SU-DHL-6 (cell line): ENCODE measurements at regions not wholly inside any gene's neighbourhood (a gene's known extent, or its start where the extent isn't known, plus 50 kb on each side); places are given as distances from the start of the nearest gene placed in this dataset.

Experiments used
- H2AFZ ChIP-seq: fragments of 200-600 bp; sonication (generic); 2 replicates; pipeline ENCODE4 v1.6.1; 2014; ENCODE audit warnings: low read depth, mild to moderate bottlenecking, moderate library complexity, mixed read lengths, antibody characterized with exemption, low read length; ENCODE audit not compliant: severe bottlenecking
- H3F3A ChIP-seq: fragments of 200-600 bp; shearing (Covaris generic); 2 replicates; pipeline ENCODE4 v1.6.0; 2016; ENCODE audit warnings: antibody characterized with exemption, mild to moderate bottlenecking; ENCODE audit not compliant: insufficient read depth
- H3K27ac ChIP-seq: fragments of 200-600 bp; sonication (generic); 2 replicates; pipeline ENCODE4 v1.5.1; 2016; ENCODE audit warnings: low read depth, mild to moderate bottlenecking, low read length, moderate library complexity, mixed read lengths
- H3K27me3 ChIP-seq: fragments of 200-600 bp; sonication (generic), shearing (Covaris generic); 2 replicates; pipeline ENCODE4 v1.6.0; 2014; ENCODE audit warnings: mild to moderate bottlenecking, low read length
- H3K36me3 ChIP-seq: fragments of 200-600 bp; sonication (generic); 2 replicates; pipeline ENCODE4 v1.6.1; 2014; ENCODE audit warnings: mild to moderate bottlenecking, low read length, mixed read lengths
- H3K4me2 ChIP-seq: fragments of 300-600, 200-600 bp; shearing (Covaris generic), sonication (generic); 2 replicates; pipeline ENCODE4 v1.6.0; 2014; ENCODE audit warnings: low read length, low read depth, mild to moderate bottlenecking; ENCODE audit not compliant: poor library complexity, severe bottlenecking
- H3K4me3 ChIP-seq: fragments of 200-600 bp; sonication (generic); 2 replicates; pipeline ENCODE4 v1.5.1; 2014; ENCODE audit warnings: antibody characterized with exemption, low read length, mild to moderate bottlenecking, mixed read lengths; ENCODE audit not compliant: insufficient read depth, poor library complexity, severe bottlenecking
- H3K79me2 ChIP-seq: fragments of 200-600 bp; sonication (generic); 2 replicates; pipeline ENCODE4 v1.6.1; 2014; ENCODE audit warnings: mild to moderate bottlenecking, low read length, moderate library complexity; ENCODE audit not compliant: insufficient read depth
- H3K9ac ChIP-seq: fragments of 200-600 bp; sonication (generic); 2 replicates; pipeline ENCODE4 v1.7.0; 2014; ENCODE audit warnings: mild to moderate bottlenecking, low read length
- H3K9me2 ChIP-seq: fragments of 200-600 bp; sonication (generic); replicated peaks from 2 replicates; pipeline ENCODE4 v1.6.1; 2014; ENCODE audit warnings: low read length; ENCODE audit not compliant: insufficient read depth
- H3K9me3 ChIP-seq: fragments of 200-600 bp; sonication (generic); 2 replicates; pipeline ENCODE4 v1.6.1; 2014; ENCODE audit warnings: low read length, mixed read lengths; ENCODE audit not compliant: insufficient read depth
- H4K20me1 ChIP-seq: fragments of 200-600 bp; sonication (generic); 2 replicates; pipeline ENCODE4 v1.6.1; 2014; ENCODE audit warnings: low read depth, mild to moderate bottlenecking, antibody characterized with exemption, low read length, moderate library complexity, mixed read lengths
- EZH2phosphoT487 ChIP-seq: fragments of 200-600 bp; sonication (generic), shearing (Covaris generic); conservative IDR thresholded peaks from 2 replicates; pipeline ENCODE4 v1.6.1; 2018; ENCODE audit warnings: mild to moderate bottlenecking, antibody characterized with exemption, low read length, moderate library complexity, mixed read lengths
- TF ChIP-seq, protein P1 (sequence below): fragments of 200-600 bp; sonication (generic); IDR thresholded peaks from one replicate; pipeline ENCODE4 v1.5.1; 2017; ENCODE audit warnings: antibody characterized with exemption, mild to moderate bottlenecking, low read length, moderate library complexity; ENCODE audit not compliant: insufficient read depth, poor library complexity, severe bottlenecking

DNA sequence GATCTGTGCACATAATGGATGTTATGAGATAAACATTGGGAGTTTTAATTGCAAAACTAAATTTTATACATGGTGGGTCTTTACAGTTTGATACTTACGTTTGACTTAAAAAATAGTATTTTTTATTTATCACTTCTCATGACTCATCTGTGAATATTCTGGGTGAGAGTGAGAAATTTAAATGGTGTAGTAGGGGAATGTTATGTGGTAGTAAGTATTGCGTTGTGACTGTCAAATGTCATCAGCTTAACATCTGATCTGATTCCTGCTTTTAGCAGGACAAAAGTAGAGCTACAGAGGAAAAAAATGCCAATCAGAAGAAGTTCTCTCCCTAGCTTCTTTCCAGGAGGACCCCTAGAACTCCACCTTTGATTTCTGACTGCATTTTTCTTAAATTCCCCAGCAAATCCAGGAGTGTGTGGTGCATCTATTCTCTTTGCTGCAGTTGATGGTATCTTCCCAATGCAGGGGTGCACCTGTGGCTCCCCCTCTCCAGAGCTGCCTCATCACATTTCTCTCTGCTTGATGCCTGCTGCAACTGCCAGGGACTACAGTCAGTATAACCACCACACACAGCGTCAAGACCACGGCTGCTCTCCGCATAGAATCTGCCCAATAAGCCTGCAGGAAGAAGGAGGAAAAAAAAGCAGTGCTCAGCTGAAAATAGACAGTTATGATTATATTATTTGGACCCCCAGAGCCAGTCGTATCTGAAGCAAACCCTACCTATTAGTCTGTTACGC, 151.3 kb upstream of the THUMPD2 start:
- Histone ChIP-seq H3K79me2 (no peaks in the 10 kb centered on the region), H3K9me2 (no peaks in the 10 kb centered on the region), H2AFZ (no peak overlapping the region), H4K20me1 (no peaks in the 10 kb centered on the region), H3K9me3 (no peaks in the 10 kb centered on the region), H3K27me3 (no peaks in the 10 kb centered on the region), H3K4me2 (no peak overlapping the region), H3K27ac (no peak overlapping the region), H3K36me3 (no peaks in the 10 kb centered on the region), H3F3A (no peaks in the 10 kb centered on the region), H3K9ac (no peak overlapping the region), H3K4me3 (no peak overlapping the region)
- no peak for TF ChIP-seq EZH2phosphoT487
- TF ChIP-seq, protein P1, sequence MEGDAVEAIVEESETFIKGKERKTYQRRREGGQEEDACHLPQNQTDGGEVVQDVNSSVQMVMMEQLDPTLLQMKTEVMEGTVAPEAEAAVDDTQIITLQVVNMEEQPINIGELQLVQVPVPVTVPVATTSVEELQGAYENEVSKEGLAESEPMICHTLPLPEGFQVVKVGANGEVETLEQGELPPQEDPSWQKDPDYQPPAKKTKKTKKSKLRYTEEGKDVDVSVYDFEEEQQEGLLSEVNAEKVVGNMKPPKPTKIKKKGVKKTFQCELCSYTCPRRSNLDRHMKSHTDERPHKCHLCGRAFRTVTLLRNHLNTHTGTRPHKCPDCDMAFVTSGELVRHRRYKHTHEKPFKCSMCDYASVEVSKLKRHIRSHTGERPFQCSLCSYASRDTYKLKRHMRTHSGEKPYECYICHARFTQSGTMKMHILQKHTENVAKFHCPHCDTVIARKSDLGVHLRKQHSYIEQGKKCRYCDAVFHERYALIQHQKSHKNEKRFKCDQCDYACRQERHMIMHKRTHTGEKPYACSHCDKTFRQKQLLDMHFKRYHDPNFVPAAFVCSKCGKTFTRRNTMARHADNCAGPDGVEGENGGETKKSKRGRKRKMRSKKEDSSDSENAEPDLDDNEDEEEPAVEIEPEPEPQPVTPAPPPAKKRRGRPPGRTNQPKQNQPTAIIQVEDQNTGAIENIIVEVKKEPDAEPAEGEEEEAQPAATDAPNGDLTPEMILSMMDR = no peak

DNA sequence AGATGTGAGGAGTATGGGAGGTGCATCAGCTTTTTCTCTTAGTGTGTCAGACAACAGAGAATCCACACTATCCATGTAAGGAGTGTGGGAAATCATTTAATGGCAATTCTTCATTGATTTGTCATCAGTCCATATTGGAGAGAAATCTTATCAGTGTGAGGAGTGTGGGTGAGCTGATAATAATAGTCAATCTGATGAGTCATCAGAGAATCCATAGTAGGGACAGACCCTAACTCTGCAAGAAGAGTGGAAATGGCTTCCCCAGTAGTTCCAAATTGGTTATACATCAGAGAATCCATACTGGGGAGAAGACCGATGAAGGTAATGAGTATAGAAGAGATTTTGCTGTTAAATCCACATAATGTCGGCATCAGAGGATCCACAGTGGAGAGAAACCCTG, 150.5 kb upstream of the THUMPD2 start:
- no peak overlapping the region for H3K9ac ChIP-seq
- H3K79me2 ChIP-seq = no peaks in the 10 kb centered on the region

DNA sequence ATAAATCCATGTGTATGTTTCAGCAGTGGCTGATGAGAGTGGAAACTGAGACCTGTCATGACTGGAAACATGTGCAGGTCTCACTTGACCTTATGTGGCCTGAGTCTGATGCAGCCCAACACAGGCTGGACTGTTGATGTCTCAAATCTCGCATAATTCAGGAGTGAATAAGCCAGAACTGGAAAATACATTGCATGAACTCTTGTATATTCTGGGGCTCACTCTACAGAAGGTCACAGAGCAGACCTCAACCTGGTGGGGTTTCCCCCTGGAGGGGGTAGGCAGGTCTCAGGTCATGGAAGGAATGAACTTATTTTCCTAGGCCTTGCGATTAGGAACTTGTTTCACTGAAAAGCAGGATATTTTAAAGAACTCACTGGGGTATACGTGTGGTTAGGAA, 146.3 kb upstream of the THUMPD2 start:
- H2AFZ ChIP-seq = no peak overlapping the region
- H3K9ac ChIP-seq = no peak overlapping the region
- TF ChIP-seq, protein P1 = no peak
- no peak for TF ChIP-seq EZH2phosphoT487
- H3K79me2 ChIP-seq = no peaks in the 10 kb centered on the region
- H3F3A ChIP-seq = no peaks in the 10 kb centered on the region
- no peaks in the 10 kb centered on the region for H3K36me3 ChIP-seq
- H3K4me3 ChIP-seq = no peak overlapping the region
- no peaks in the 10 kb centered on the region for H3K27me3 ChIP-seq
- no peaks in the 10 kb centered on the region for H3K9me2 ChIP-seq
- no peak overlapping the region for H3K27ac ChIP-seq
- no peaks in the 10 kb centered on the region for H4K20me1 ChIP-seq
- no peaks in the 10 kb centered on the region for H3K9me3 ChIP-seq
- H3K4me2 ChIP-seq = no peak overlapping the region

More for the DNA sequence above, 150.5 kb upstream of the THUMPD2 start:
- Histone ChIP-seq H3K4me2 (no peak overlapping the region), H3K36me3 (no peaks in the 10 kb centered on the region), H3K4me3 (no peak overlapping the region), H3K9me3 (no peaks in the 10 kb centered on the region), H4K20me1 (no peaks in the 10 kb centered on the region), H3F3A (no peaks in the 10 kb centered on the region), H2AFZ (no peak overlapping the region), H3K27ac (no peak overlapping the region), H3K9me2 (no peaks in the 10 kb centered on the region), H3K27me3 (no peaks in the 10 kb centered on the region)
- TF ChIP-seq, protein P1 = no peak
- TF ChIP-seq EZH2phosphoT487 = no peak
